Stimulated activated CD4-positive, alpha-beta T cell treated with anti-CD3 and anti-CD28 coated beads, Interleukin-15, amount 100 ng/mL, for 1 hour (primary cell): ENCODE measurements at regions not wholly inside any gene's neighbourhood (a gene's known extent, or its start where the extent isn't known, plus 50 kb on each side); places are given as distances from the start of the nearest gene placed in this dataset.

ENCODE experiments used
- DNase-seq, 2 donors: peaks; one replicate each; pipeline ENCODE4 v3.0.0-alpha.2; 2020; ENCODE audit warnings: low read depth in 1 of 2, low spot score in 1 of 2

DNA sequence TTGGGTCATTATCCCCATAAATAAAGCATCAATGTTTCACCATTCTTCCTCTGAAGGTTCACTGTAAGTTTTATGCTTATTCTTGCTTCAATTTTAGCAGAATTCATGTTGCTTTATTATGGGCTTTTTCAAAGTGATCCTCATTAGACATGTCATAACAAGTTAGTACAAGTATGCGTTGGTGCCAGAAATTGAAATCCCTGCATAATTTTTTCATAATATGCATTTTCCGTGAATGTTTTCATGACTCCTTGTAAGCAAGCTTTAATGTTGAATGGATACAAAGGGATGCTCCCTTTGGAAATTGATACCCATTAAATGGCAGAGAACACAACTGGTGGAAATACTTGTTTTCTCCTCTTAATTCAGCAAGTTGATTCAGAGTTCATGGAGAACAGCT, 179.7 kb downstream of the ST6GAL2 start:
- DNase-seq = no peak

DNA sequence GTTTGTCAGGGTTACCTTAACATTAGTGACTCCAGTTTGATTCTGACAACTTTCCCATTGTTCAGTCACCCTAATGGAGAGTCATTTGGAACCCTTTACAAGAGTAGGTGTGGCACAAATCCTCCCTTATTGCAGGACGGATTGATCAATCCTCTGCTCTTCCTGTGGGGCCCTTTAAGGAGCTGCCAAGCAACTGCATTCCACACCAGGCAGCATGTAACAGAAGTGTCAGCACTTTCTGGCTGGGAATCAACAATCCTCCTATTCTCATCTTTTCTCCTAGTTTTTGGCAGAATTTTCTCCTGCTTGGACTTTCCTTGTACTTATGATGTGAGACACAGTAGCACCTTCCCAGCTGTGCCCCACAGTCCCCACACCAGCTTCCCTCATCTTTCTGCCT, 177.8 kb downstream of the ST6GAL2 start:
- no peak for DNase-seq

DNA sequence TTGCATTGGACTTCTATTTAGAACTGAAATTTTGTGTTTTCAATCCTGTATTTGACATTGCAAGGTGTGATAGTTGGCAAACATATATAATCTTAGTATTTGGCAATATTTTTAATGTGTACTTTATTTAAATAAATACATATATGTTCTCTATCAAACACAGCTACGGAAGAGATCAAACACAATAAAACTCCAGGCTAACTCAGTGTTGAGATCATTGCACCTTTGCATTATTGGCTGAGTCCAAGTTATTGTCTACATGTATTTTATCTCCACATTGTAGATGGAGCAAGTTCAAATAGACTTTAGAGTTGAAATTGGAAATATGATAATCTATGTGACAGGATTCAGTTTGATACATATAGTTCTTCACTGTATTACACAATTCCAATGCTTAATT, 176.7 kb downstream of the ST6GAL2 start:
- DNase-seq = no peak

DNA sequence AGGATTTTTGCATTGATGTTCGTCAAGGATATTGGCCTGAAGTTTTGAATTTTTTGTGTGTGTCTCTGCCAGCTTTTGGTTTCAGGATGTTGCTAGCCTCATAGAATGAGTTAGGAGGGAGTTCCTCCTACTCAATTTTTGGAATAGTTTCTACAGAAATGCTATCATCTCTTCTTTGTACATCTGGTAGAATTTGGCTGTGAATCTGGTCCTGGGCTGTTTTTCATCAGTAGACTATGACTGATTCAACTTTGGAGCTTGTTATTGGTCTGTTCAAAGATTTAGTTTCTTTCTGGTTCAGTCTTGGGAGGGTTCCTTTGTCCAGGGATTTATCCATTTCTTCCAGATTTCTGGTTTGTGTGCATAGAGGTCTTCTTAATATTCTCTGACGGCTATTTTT, 166.7 kb downstream of the ST6GAL2 start:
- DNase-seq = no peak

DNA sequence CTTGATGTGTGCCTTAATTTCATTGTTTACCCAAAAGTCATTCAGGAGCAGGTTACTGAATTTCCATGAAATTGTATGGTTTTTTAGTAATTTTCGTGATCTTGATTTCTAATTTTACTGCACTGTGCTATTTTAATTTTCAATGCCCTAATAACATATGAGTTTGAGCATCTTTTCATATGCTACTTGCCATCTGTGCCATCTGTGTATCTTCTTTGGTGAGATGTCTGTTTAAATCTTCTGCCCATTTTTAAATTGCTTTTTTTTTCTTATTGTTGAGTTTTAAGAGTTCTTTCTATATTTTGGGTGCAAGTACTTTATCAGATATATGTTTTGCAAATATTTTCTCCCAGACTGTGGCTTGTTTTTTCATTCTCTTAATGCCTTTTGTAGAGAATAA, 165.9 kb downstream of the ST6GAL2 start:
- DNase-seq = no peak

DNA sequence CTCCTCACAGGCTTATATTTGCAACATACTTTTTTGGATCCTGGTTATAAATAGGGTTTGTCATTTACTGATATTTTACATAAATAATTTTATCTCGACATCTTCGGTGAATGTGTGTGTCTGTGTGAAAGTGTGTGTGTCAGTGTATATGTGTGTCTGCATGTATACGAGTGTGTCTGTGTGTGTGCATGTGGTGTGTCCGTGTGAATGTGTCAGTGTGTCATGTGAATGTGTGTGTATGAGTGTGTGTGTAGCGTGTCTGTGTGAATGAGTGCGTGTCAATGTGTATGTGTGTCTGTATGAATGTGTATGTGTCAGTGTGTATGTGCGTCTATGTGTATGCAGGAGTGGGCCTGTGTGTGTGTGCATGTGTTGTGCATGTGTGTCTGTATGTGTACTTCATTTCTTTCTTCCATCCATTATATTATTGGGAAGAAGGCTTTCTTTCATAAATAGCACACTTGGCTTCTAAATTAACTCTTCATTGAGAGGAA, 161.6 kb downstream of the ST6GAL2 start:
- no peak for DNase-seq

DNA sequence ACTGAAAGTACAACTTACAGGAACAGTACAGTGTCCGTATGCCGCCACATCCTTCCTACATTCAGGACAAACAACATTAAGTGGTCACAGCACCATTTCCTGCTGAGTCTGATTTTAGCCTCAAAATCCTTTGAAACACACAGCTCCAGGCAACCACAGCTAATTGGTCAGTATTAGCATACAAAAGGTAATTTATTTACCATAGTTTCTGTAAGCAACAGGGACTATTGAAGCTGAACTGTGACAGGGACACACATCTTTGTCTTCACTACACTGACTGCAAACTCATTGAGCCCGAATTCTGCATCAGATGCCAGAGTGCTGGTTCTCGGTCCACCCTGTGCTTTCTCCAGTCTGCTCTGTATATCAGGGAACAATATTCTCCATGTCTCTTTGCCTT, 151.8 kb downstream of the ST6GAL2 start:
- no peak for DNase-seq

DNA sequence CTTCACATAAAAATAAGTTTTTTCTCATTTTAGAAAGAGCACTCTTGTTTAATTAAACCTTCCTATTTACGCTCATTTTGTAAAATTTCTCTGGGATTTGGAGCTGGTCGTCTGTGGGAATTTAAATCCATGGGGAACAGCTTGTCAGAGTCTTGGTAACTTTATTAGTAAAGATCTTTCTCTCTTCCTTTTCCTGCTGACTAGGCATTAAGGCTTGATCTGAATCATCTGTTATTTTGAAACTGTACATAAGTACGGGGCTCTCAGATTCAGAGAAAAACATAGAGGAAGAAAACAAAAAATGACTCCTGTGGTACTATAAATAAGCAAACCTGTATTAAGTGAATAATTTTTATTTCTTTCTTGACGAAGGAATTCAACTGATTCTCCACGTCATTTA, 150.2 kb downstream of the ST6GAL2 start:
- DNase-seq = no peak

DNA sequence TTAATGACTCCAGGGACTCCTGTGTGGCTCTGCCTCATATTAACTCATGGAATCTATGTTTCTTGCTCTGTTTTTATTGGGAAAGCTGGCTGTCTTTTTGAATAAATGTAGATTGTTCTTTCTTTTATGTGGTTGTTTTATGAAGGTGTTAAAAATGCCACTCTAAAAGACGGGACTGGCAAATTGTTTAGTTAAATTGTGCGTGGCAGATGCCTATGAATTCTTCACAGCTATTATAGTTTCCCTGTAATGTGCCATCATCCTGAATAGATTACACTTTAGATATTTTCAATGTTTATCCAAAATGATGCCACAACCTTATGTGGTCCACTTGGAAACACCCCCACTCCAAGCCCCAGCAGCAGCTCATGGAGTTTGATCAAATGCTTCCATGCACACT, 149.7 kb downstream of the ST6GAL2 start:
- no peak for DNase-seq

DNA sequence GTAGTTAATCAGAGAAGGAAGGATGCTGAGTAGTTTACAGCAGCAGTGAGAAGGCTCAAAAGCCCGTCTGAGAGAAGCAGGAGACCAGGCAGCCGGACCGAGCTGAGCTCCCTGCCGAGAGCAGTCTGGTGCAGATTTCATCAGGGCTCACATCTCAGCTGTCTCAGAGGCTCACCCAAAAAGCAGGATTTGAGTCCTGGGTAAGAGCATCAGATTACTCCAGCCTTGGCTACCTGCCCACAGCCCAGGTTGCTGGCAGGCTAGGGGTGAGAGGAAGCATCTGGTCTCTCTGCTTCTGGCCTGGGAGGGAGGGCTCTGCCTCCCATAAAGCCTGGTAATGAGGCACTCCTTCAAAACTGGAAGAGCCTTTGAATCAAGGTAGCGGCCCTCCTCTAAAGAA, 140.5 kb downstream of the ST6GAL2 start:
- no peak for DNase-seq

DNA sequence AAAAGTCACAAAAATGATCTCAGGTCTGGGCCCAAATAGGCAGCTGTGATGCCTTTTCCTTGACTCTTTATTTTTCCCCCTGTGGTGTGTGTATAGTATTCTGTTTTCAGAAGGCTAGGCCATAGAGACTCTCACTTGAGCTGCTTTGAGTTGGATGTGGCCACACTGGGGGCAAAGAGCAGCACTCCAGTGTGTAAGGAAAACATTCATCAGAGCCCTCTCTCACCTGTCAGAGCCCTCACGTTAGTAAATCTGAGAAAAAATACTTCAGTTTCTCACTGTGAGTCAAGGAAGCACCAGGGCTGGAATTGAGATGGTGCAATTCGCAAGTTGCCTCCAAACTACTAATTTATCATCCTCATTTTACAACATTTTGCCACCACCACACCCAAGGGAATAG, 136.1 kb downstream of the ST6GAL2 start:
- DNase-seq = no peak
